T47D (cell line): ENCODE measurements at regions not wholly inside any gene's neighbourhood (a gene's known extent, or its start where the extent isn't known, plus 50 kb on each side); places are given as distances from the start of the nearest gene placed in this dataset.

Experiments
- DNase-seq, 2 experiments: peaks; one replicate each; pipeline versions ENCODE4 v3.0.0 to v3.0.0-alpha.2; 2011 to 2012; ENCODE audit warnings: low read depth in 1 of 2, low spot score in 1 of 2
- JUND ChIP-seq: IDR thresholded peaks from 2 replicates; pipeline ENCODE4 v1.6.1; 2012; ENCODE audit warnings: low read depth
- in situ Hi-C: cut with HindIII; loops from 2 replicates; pipeline ENCODE4 v1.10.0; 2016; ENCODE audit warnings: low sequenced_read_pairs, low pct_unique_long_range_greater_than_20kb

- no peak for TF ChIP-seq JUND
- in situ Hi-C loops, result no loop called here
- DNase-seq, result no peak
Measured at GRCh38 chr10:108808228-108808627, 1115.1 kb downstream of the XPNPEP1 start.

DNA sequence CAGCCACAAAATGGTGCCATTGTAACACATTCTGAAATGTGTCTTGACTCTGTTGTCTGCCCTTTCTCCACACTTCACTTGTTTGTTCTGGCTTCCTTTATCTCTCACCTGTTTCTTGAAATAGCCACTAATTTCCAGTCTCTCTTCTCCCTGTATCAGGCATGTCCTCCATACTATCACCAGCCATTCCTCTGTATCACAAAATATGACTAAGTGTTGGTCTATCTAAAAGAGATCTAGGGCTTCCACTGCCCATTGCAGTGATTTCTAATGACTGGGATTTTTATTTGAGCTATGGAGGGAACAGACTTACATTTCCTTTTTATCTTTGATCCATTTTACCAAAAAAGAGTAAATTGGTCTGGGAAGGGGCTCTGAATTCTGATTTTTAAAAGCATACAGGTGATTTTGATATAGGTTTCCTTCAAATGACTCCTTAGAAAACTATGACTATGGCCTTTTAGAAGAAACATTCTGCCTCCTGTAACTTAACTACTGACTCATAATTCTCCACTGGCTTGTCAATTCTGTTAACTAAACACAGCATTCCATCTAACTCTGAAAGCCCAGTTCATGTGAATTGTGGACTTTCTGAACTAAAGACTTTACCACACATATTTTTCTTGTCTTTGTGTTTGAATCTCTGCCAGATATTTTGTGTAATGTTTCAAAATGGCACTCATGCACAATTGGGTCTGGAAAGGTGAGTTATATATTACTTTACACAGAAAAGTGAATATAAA, 1121.4 kb downstream of the XPNPEP1 start:
- in situ Hi-C loops, result no loop called here
- no peak for TF ChIP-seq JUND
- no peak for DNase-seq

GRCh38 chr10:108801220-108801619, 1122.1 kb downstream of the XPNPEP1 start:
- no peak for TF ChIP-seq JUND
- DNase-seq, result no peak
- in situ Hi-C loops, result no loop called here

DNA sequence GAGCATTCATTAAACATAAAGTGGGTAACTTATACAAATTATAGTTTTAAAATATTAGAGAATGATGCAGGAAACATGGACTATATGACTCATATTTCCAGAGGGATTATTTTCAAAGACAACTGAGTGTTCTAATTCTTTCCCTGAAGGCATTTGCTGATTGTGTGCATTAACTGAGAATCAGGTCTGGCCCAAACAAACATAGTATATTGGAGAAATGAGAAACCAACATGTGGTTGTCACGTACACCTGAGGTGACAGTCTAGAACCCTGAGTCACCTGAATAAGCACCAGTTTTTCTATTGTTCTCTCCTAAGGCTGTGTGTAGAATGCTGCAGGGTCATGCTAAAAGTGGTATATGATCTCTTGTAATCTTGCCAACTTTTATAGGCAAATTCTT, 1125.7 kb downstream of the XPNPEP1 start:
- in situ Hi-C loops, result no loop called here
- no peak for DNase-seq
- no peak for TF ChIP-seq JUND

- in situ Hi-C loops, result no loop called here
- DNase-seq, result no peak
- TF ChIP-seq JUND, result no peak
Measured at GRCh38 chr10:108791794-108792474, 1131.4 kb downstream of the XPNPEP1 start.

DNA sequence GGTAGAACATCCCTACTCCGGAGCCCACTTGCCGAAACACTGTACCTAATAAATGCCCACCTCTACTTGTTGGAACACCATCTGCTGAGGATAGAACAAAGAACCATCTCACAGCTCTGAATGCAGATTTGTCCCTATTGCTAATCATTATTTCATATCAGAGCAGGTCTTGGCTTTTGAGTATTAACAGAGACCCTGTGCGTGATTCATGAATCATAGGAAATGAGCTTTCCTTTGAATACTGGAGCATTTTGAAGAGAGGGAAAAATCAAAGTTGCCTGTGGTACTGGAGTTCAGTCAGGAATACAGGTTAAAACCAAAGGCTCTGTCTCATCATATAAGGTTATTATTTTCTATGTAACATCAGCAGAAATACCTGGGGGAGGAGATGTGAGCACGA, 1132.3 kb downstream of the XPNPEP1 start:
- TF ChIP-seq JUND, result no peak
- no peak for DNase-seq
- in situ Hi-C loops, result no loop called here

DNA sequence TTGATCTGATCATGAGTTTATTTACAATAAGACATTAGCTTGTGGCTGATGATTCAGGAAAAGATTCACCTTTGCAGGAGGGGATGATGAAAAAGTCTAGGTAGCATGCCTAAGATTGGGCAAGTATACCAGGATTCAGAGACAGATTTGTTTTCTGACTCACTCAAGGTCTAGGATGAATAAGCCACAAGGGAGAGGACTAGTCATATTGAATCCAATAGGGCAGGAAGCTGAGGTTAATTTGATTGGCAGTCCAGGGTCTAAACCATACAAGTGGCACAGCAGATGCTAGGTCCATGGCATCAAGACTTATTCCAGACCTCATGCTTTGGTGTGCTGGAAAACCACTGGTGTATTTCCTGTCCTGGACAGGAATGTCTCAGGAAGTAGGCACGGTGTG, 1133.4 kb downstream of the XPNPEP1 start:
- in situ Hi-C loops, result no loop called here
- no peak for TF ChIP-seq JUND
- DNase-seq, result no peak

- in situ Hi-C loops, result no loop called here
- DNase-seq, result no peak
- TF ChIP-seq JUND, result no peak
Measured at GRCh38 chr10:108789336-108789735, 1134.0 kb downstream of the XPNPEP1 start.

DNA sequence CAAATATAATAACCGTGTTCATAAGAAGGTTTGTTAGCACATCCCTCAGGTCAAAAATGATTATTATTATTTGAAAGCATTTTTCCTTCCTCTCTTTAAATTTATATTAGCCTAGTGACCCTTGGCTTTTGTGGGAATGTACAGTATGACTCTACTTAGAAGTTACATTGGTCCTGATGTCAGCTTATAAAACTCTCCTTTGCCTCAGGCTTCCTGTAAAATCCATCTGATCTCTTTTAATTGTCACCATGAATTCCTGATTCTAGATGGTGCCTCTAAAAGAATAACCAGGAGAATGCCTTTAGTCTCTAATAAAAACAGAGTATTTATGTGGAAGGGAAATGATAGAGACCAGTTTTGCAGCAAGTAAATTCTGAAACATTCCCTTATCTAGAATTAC, 1134.4 kb downstream of the XPNPEP1 start:
- no peak for DNase-seq
- TF ChIP-seq JUND, result no peak
- in situ Hi-C loops, result no loop called here

- no peak for DNase-seq
- in situ Hi-C loops, result no loop called here
- no peak for TF ChIP-seq JUND
Measured at GRCh38 chr10:108787932-108788331, 1135.4 kb downstream of the XPNPEP1 start.

GRCh38 chr10:108785011-108785410, 1138.3 kb downstream of the XPNPEP1 start:
- in situ Hi-C loops, result no loop called here
- DNase-seq, result no peak
- no peak for TF ChIP-seq JUND

- TF ChIP-seq JUND, result no peak
- in situ Hi-C loops, result no loop called here
- DNase-seq, result no peak
Measured at GRCh38 chr10:108784534-108784933, 1138.8 kb downstream of the XPNPEP1 start.

GRCh38 chr10:108783897-108784296, 1139.4 kb downstream of the XPNPEP1 start:
- DNase-seq, result peak; percentile 4 to 37
- no peak for TF ChIP-seq JUND
- in situ Hi-C loops, result no loop called here
